GM12865 (cell line): ENCODE measurements at regions not wholly inside any gene's neighbourhood (a gene's known extent, or its start where the extent isn't known, plus 50 kb on each side); places are given as distances from the start of the nearest gene placed in this dataset.
A peak's percentile ranks its signal among the peaks of the same experiment; 100 is the strongest.

Source experiments
- DNase-seq: peaks from one replicate; pipeline ENCODE4 v3.0.0; 2010; ENCODE audit warnings: low read depth
- H3K4me3 ChIP-seq: 2 replicates; pipeline ENCODE4 v1.5.1; 2011; ENCODE audit warnings: mild to moderate bottlenecking, low read depth, low read length, control low read depth
- CTCF ChIP-seq: IDR thresholded peaks from 2 replicates; pipeline ENCODE4 v1.5.1; 2011; ENCODE audit warnings: low read length, control low read depth, low read depth, inconsistent platforms; ENCODE audit not compliant: insufficient read depth; ENCODE audit errors: missing control alignments

- H3K4me3 ChIP-seq, result no peak overlapping the region
- no peak for TF ChIP-seq CTCF
- peak; percentile 38 for DNase-seq
Measured at GRCh38 chr16:79288066-79288465, 312.5 kb downstream of the MAF start.

GRCh38 chr16:79287424-79287917 lies 313.1 kb downstream of the MAF start:
- DNase-seq, result no peak
- TF ChIP-seq CTCF, result no peak
- no peak overlapping the region for H3K4me3 ChIP-seq

- no peak for TF ChIP-seq CTCF
- no peak overlapping the region for H3K4me3 ChIP-seq
- peak; percentile 64 for DNase-seq
Measured at GRCh38 chr16:79286646-79287423, 313.7 kb downstream of the MAF start.

- no peak overlapping the region for H3K4me3 ChIP-seq
- no peak for DNase-seq
- TF ChIP-seq CTCF, result no peak
Measured at GRCh38 chr16:79284766-79285165, 315.8 kb downstream of the MAF start.

- TF ChIP-seq CTCF, result no peak
- DNase-seq, result peak; percentile 48
- no peak overlapping the region for H3K4me3 ChIP-seq
Measured at GRCh38 chr16:79283578-79283977, 317.0 kb downstream of the MAF start.

GRCh38 chr16:79282806-79283205 lies 317.7 kb downstream of the MAF start:
- no peak overlapping the region for H3K4me3 ChIP-seq
- TF ChIP-seq CTCF, result no peak
- DNase-seq, result no peak

- H3K4me3 ChIP-seq, result no peak overlapping the region
- peak; percentile 69 for DNase-seq
- no peak for TF ChIP-seq CTCF
Measured at GRCh38 chr16:79278506-79278905, 322.0 kb downstream of the MAF start.
